GM12875 (cell line): ENCODE measurements at regions not wholly inside any gene's neighbourhood (a gene's known extent, or its start where the extent isn't known, plus 50 kb on each side); places are given as distances from the start of the nearest gene placed in this dataset.

Experiments
- H3K4me3 ChIP-seq: one replicate; pipeline ENCODE4 v1.5.1; 2011; ENCODE audit warnings: low read depth, low read length, control low read depth
- CTCF ChIP-seq: IDR thresholded peaks from 2 replicates; pipeline ENCODE4 v1.5.1; 2011; ENCODE audit warnings: low read depth, mild to moderate bottlenecking, control low read depth, inconsistent platforms, low read length, moderate library complexity, borderline replicate concordance; ENCODE audit not compliant: insufficient read depth

GRCh38 chr16:51549836-51550235 is 398.8 kb upstream of the SALL1 start:
- H3K4me3 ChIP-seq, result no peak overlapping the region
- TF ChIP-seq CTCF, result no peak

- TF ChIP-seq CTCF, result no peak
- H3K4me3 ChIP-seq, result no peak overlapping the region
Observed at GRCh38 chr16:51545951-51546350, 394.9 kb upstream of the SALL1 start.

- no peak for TF ChIP-seq CTCF
- H3K4me3 ChIP-seq, result no peak overlapping the region
Observed at GRCh38 chr16:51544851-51545467, 393.9 kb upstream of the SALL1 start.

GRCh38 chr16:51543971-51544370 is 392.9 kb upstream of the SALL1 start:
- TF ChIP-seq CTCF, result no peak
- no peak overlapping the region for H3K4me3 ChIP-seq

- TF ChIP-seq CTCF, result no peak
- H3K4me3 ChIP-seq, result no peak overlapping the region
Observed at GRCh38 chr16:51542981-51543815, 392.1 kb upstream of the SALL1 start.

GRCh38 chr16:51540259-51540658 is 389.2 kb upstream of the SALL1 start:
- no peak overlapping the region for H3K4me3 ChIP-seq
- no peak for TF ChIP-seq CTCF
